Glutamatergic neuron (in vitro differentiated cells): ENCODE measurements at regions not wholly inside any gene's neighbourhood (a gene's known extent, or its start where the extent isn't known, plus 50 kb on each side); places are given as distances from the start of the nearest gene placed in this dataset.
A peak's percentile ranks its signal among the peaks of the same experiment; 100 is the strongest.
"Not testable (repeated sequence)": the region's sequence is repeated elsewhere in the genome, so short reads cannot be mapped to it uniquely, and the experiment has no call there.

Source experiments
- DNase-seq: peaks from one replicate; pipeline ENCODE4 v3.0.0; 2022
- H3K27ac Mint-ChIP-seq: one replicate; pipeline ENCODE4 v1.8.0; 2020; ENCODE audit warnings: mild to moderate bottlenecking, mixed read lengths, inconsistent platforms; ENCODE audit not compliant: unreplicated experiment
- H3K27me3 Mint-ChIP-seq: one replicate; pipeline ENCODE4 v1.8.0; 2020; ENCODE audit warnings: mild to moderate bottlenecking, moderate library complexity, mixed read lengths, inconsistent platforms; ENCODE audit not compliant: unreplicated experiment
- H3K36me3 Mint-ChIP-seq: one replicate; pipeline ENCODE4 v1.8.0; 2020; ENCODE audit warnings: mild to moderate bottlenecking, mixed read lengths, inconsistent platforms; ENCODE audit not compliant: unreplicated experiment
- H3K4me1 Mint-ChIP-seq: one replicate; pipeline ENCODE4 v1.8.0; 2020; ENCODE audit warnings: mild to moderate bottlenecking, low read depth, mixed read lengths, inconsistent platforms; ENCODE audit not compliant: unreplicated experiment
- H3K4me3 Mint-ChIP-seq: one replicate; pipeline ENCODE4 v1.8.0; 2020; ENCODE audit warnings: mild to moderate bottlenecking, mixed read lengths, inconsistent platforms; ENCODE audit not compliant: unreplicated experiment
- H3K9me3 Mint-ChIP-seq: one replicate; pipeline ENCODE4 v1.8.0; 2020; ENCODE audit warnings: mild to moderate bottlenecking, moderate library complexity, mixed read lengths, inconsistent platforms; ENCODE audit not compliant: unreplicated experiment
- CTCF ChIP-seq: fragments of 200-600 bp; sonication (generic); IDR thresholded peaks from one replicate; pipeline ENCODE4 v1.5.0; 2021; ENCODE audit not compliant: partially characterized antibody, unreplicated experiment

GRCh38 chr18:65671621-65672415 is 79.0 kb upstream of the CDH7 start:
- no peaks in the 10 kb centered on the region for H3K36me3 Mint-ChIP-seq
- H3K9me3 Mint-ChIP-seq: no peaks in the 10 kb centered on the region
- TF ChIP-seq CTCF: no peak
- H3K27ac Mint-ChIP-seq: no peak overlapping the region
- H3K4me3 Mint-ChIP-seq: no peak overlapping the region
- H3K4me1 Mint-ChIP-seq: peaks cover 5% of the 10 kb centered on the region
- H3K27me3 Mint-ChIP-seq: no peaks in the 10 kb centered on the region
- DNase-seq: no peak

- not testable (repeated sequence) for H3K36me3 Mint-ChIP-seq, DNase-seq, H3K27ac Mint-ChIP-seq, H3K4me3 Mint-ChIP-seq, H3K27me3 Mint-ChIP-seq, H3K9me3 Mint-ChIP-seq, H3K4me1 Mint-ChIP-seq
Measured at GRCh38 chr18:65670145-65670544, 80.7 kb upstream of the CDH7 start.

- Mint-ChIP-seq H3K36me3 (no peaks in the 10 kb centered on the region), H3K9me3 (peaks cover 5% of the 10 kb centered on the region), H3K4me3 (no peak overlapping the region), H3K4me1 (peaks cover 11% of the 10 kb centered on the region), H3K27me3 (peaks cover 4% of the 10 kb centered on the region), H3K27ac (peak overlapping the region; percentile 59)
- DNase-seq: no peak
- TF ChIP-seq CTCF: no peak
Measured at GRCh38 chr18:65661391-65661790, 89.4 kb upstream of the CDH7 start.

GRCh38 chr18:65659912-65660311 is 90.9 kb upstream of the CDH7 start:
- DNase-seq: no peak
- H3K27me3 Mint-ChIP-seq: peaks cover 4% of the 10 kb centered on the region
- H3K36me3 Mint-ChIP-seq: no peaks in the 10 kb centered on the region
- peaks cover 11% of the 10 kb centered on the region for H3K4me1 Mint-ChIP-seq
- no peak overlapping the region for H3K4me3 Mint-ChIP-seq
- H3K27ac Mint-ChIP-seq: no peak overlapping the region
- no peak for TF ChIP-seq CTCF
- H3K9me3 Mint-ChIP-seq: peaks cover 5% of the 10 kb centered on the region

- Mint-ChIP-seq H3K27me3 (peaks cover 4% of the 10 kb centered on the region), H3K4me1 (peaks cover 11% of the 10 kb centered on the region), H3K36me3 (no peaks in the 10 kb centered on the region)
Measured at GRCh38 chr18:65659312-65659711, 91.5 kb upstream of the CDH7 start.

More at GRCh38 chr18:65659312-65659711, 91.5 kb upstream of the CDH7 start:
- H3K27ac Mint-ChIP-seq: no peak overlapping the region
- peaks cover 5% of the 10 kb centered on the region for H3K9me3 Mint-ChIP-seq
- no peak overlapping the region for H3K4me3 Mint-ChIP-seq
- TF ChIP-seq CTCF: no peak
- no peak for DNase-seq
